GM12878 (cell line): ENCODE measurements at regions not wholly inside any gene's neighbourhood (a gene's known extent, or its start where the extent isn't known, plus 50 kb on each side); places are given as distances from the start of the nearest gene placed in this dataset.

Source experiments
- ATAC-seq: fragments of 200-7000 bp; cut with Tn5 transposase; 3 replicates; pipeline ENCODE4 v1.9.1; 2020; ENCODE audit warnings: mild to moderate bottlenecking, moderate library complexity
- BruUV-seq: library from RNA; stranded (reverse); fragments of 400-500 nt; replicated peaks from 2 replicates; lab custom pipeline; 2021; lab: Mats Ljungman, UMichigan
- CTCF ChIA-PET: fragments of 300-600 bp; sonication (Branson Sonifier 250); formaldehyde crosslinking; extraction: SDS; loops from one replicate; lab custom pipeline; 2021; ENCODE audit warnings: inconsistent platforms; lab: Yijun Ruan, JAX
- POLR2A ChIA-PET: fragments of 350-600 bp; formaldehyde crosslinking; extraction: SDS; loops from one replicate; lab custom pipeline; 2021; ENCODE audit warnings: inconsistent platforms; lab: Charles Lee
- RAD21 ChIA-PET: fragments of 300-600 bp; sonication (Branson Sonifier 250); formaldehyde crosslinking; loops from one replicate; lab custom pipeline; 2023; ENCODE audit warnings: antibody characterized with exemption; ENCODE audit not compliant: unreplicated experiment; lab: Charles Lee
- SMC1A ChIA-PET: fragments of 300-600 bp; sonication (Branson Sonifier 250); formaldehyde crosslinking; loops from one replicate; lab custom pipeline; 2023; ENCODE audit not compliant: unreplicated experiment, uncharacterized antibody; lab: Charles Lee
- DNase-seq: peaks from one replicate; pipeline ENCODE4 v3.0.0-alpha.2; 2011; ENCODE audit warnings: low read depth, low spot score
- FAIRE-seq: peaks from 3 replicates; lab custom pipeline; 2011; peaks lifted over from hg19 to GRCh38; lab: Jason Lieb, UNC
- H2AFZ ChIP-seq: 2 replicates; pipeline ENCODE4 v1.6.0; 2011; ENCODE audit warnings: low read depth, low read length, control low read depth; ENCODE audit not compliant: control insufficient read depth
- H3K27ac ChIP-seq: 2 replicates; pipeline ENCODE4 v1.5.1; 2011; ENCODE audit warnings: control low read depth; ENCODE audit not compliant: control insufficient read depth, insufficient read depth
- H3K27me3 ChIP-seq, 2 experiments: replicated peaks in 1 of 2; 2 replicates each; pipeline versions ENCODE4 v1.6.0 to v1.6.1; 2011; ENCODE audit warnings: low read length in 1 of 2; ENCODE audit not compliant: control insufficient read depth in 2 of 2, insufficient read depth in 2 of 2
- H3K36me3 ChIP-seq, 2 experiments: 2 replicates each; pipeline ENCODE4 v1.5.1; 2011; ENCODE audit warnings: low read length in 1 of 2; ENCODE audit not compliant: control insufficient read depth in 2 of 2, insufficient read depth in 2 of 2
- H3K4me1 ChIP-seq: 2 replicates; pipeline ENCODE4 v1.6.1; 2011; ENCODE audit warnings: mild to moderate bottlenecking, low read length, moderate library complexity, mixed read lengths; ENCODE audit not compliant: control insufficient read depth, insufficient read depth
- H3K4me2 ChIP-seq: 2 replicates; pipeline ENCODE4 v1.6.0; 2011; ENCODE audit warnings: control low read depth; ENCODE audit not compliant: control insufficient read depth, insufficient read depth
- H3K4me3 ChIP-seq: fragments of 200-600 bp; sonication (generic); 2 replicates; pipeline ENCODE4 v1.5.1; 2016
- H3K79me2 ChIP-seq: 2 replicates; pipeline ENCODE4 v1.6.0; 2011; ENCODE audit warnings: low read length; ENCODE audit not compliant: control insufficient read depth, insufficient read depth
- H3K9ac ChIP-seq: 2 replicates; pipeline ENCODE4 v1.8.0; 2011; ENCODE audit warnings: low read length, control low read depth, mixed read lengths; ENCODE audit not compliant: control insufficient read depth, insufficient read depth
- H3K9me3 ChIP-seq: replicated peaks from 3 replicates; pipeline ENCODE4 v1.5.1; 2011; ENCODE audit warnings: mild to moderate bottlenecking, low read length; ENCODE audit not compliant: control insufficient read depth, insufficient read depth
- H4K20me1 ChIP-seq: 2 replicates; pipeline ENCODE4 v1.6.0; 2011; ENCODE audit not compliant: control insufficient read depth, insufficient read depth
- CHD1 ChIP-seq: IDR thresholded peaks from 2 replicates; pipeline ENCODE4 v1.6.1; 2012; ENCODE audit warnings: low read depth, low read length, improper control_type of control experiment
- CHD2 ChIP-seq: IDR thresholded peaks from 2 replicates; pipeline ENCODE4 v1.6.1; 2011; ENCODE audit warnings: low read depth, low read length, improper control_type of control experiment, borderline replicate concordance
- FOXK2 ChIP-seq: fragments of 450-650 bp; IDR thresholded peaks from 2 replicates; pipeline ENCODE4 v1.6.1; 2017; ENCODE audit warnings: mild to moderate bottlenecking, moderate library complexity
- IRF4 ChIP-seq: IDR thresholded peaks from 2 replicates; pipeline ENCODE4 v1.6.1; 2011; ENCODE audit warnings: low read depth, low read length
- KAT2A ChIP-seq: conservative IDR thresholded peaks from 2 replicates; pipeline ENCODE4 v1.6.1; 2011; ENCODE audit warnings: low read depth, low read length; ENCODE audit not compliant: control insufficient read depth
- KDM1A ChIP-seq: fragments of 200-600 bp; sonication (generic); IDR thresholded peaks from 2 replicates; pipeline ENCODE4 v1.6.1; 2016; ENCODE audit warnings: borderline replicate concordance
- MAX ChIP-seq: IDR thresholded peaks from 2 replicates; pipeline ENCODE4 v1.6.1; 2012; ENCODE audit warnings: low read depth, low read length, improper control_type of control experiment
- NR2C1 ChIP-seq: fragments of 450-650 bp; IDR thresholded peaks from 2 replicates; pipeline ENCODE4 v1.6.1; 2017; ENCODE audit warnings: antibody characterized with exemption, mild to moderate bottlenecking, moderate library complexity
- RAD51 ChIP-seq: fragments of 450-650 bp; IDR thresholded peaks from 2 replicates; pipeline ENCODE4 v1.6.1; 2016; ENCODE audit warnings: moderate library complexity, mild to moderate bottlenecking, inconsistent platforms
- REST ChIP-seq: IDR thresholded peaks from 2 replicates; pipeline ENCODE4 v1.6.1; 2012; ENCODE audit warnings: mild to moderate bottlenecking, low read depth, low read length
- SIX5 ChIP-seq: IDR thresholded peaks from 2 replicates; pipeline ENCODE4 v1.6.1; 2011; ENCODE audit warnings: mild to moderate bottlenecking, low read depth, low read length, moderate library complexity; ENCODE audit not compliant: severe bottlenecking
- TCF3 ChIP-seq: IDR thresholded peaks from 2 replicates; pipeline ENCODE4 v1.6.1; 2012; ENCODE audit warnings: low read depth, mild to moderate bottlenecking, low read length, borderline replicate concordance; ENCODE audit not compliant: insufficient read depth
- YBX1 ChIP-seq: fragments of 450-650 bp; IDR thresholded peaks from 2 replicates; pipeline ENCODE4 v1.6.1; 2016; ENCODE audit warnings: antibody characterized with exemption
- WGBS: methylation state at CpG from one replicate; pipeline ENCODE4 v1.1.6; 2016; ENCODE audit warnings: low lambda C conversion rate; ENCODE audit not compliant: insufficient replicate concordance, insufficient coverage; ENCODE audit errors: missing lambda C conversion rate; 5-methylcytosine and 5-hydroxymethylcytosine counted together
- in situ Hi-C: fragments of 300-500 bp; cut with MboI; formaldehyde crosslinking; loops from 9 replicates; pipeline ENCODE4 v1.14.3; 2018; ENCODE audit warnings: mixed read lengths
- intact Hi-C: fragments of 100-400 bp; cut with micrococcal nuclease; formaldehyde crosslinking; loops from one replicate; pipeline ENCODE4 v1.14.2; 2022; ENCODE audit not compliant: unreplicated experiment
- TF ChIP-seq, protein P1 (sequence below): IDR thresholded peaks from 2 replicates; pipeline ENCODE4 v1.6.1; 2011; ENCODE audit warnings: borderline replicate concordance, low read depth, mild to moderate bottlenecking, moderate library complexity, low read length; ENCODE audit not compliant: insufficient read depth, poor library complexity, severe bottlenecking
- TF ChIP-seq, protein P2 (sequence below): fragments of 450-650 bp; IDR thresholded peaks from 2 replicates; pipeline ENCODE4 v1.6.1; 2017; ENCODE audit warnings: borderline replicate concordance
- TF ChIP-seq, protein P3 (sequence below): fragments of 450-650 bp; formaldehyde crosslinking; IDR thresholded peaks from 2 replicates; pipeline ENCODE4 v1.4.0; 2020; ENCODE audit warnings: mild to moderate bottlenecking, moderate library complexity

DNA sequence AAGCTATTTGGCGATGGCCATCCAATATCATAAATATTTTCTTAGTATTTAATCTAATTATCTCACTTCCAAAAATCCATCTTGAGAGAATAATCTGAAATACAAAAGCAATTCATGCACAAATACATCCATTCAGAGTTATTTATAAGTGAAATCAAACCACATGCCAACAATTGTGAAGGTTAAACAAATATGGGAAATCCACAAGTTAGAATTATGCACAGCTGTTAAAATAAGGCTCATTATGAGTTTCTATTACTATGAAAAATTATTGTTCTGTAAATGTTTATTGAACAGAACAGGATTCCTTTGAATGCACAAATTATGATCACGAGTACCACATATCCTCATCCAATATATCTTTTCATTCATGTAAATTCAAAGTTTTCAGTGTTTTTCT lies 267.7 kb downstream of the PLOD2 start:
- Histone ChIP-seq H3K4me2 (no peak overlapping the region), H3K79me2 (no peaks in the 10 kb centered on the region), H3K9me3 (no peaks in the 10 kb centered on the region), H3K9ac (no peak overlapping the region), H3K4me3 (no peak overlapping the region), H4K20me1 (no peaks in the 10 kb centered on the region), H3K36me3 (no peaks in the 10 kb centered on the region), H2AFZ (no peak overlapping the region), H3K27me3 (no peaks in the 10 kb centered on the region), H3K27ac (no peak overlapping the region), H3K4me1 (no peaks in the 10 kb centered on the region)
- no peak for ATAC-seq
- DNase-seq = no peak
- SMC1A ChIA-PET = interaction anchor here (1.6 kb wide), 1 partner anchor 24 kb away, joined by 5 read pairs; no protein-coding TSS in a partner anchor
- intact Hi-C loops (no loop called here), in situ Hi-C loops (no loop called here)
- RAD21 ChIA-PET = no interaction called here
- POLR2A ChIA-PET = no interaction called here
- TF ChIP-seq, protein P1, sequence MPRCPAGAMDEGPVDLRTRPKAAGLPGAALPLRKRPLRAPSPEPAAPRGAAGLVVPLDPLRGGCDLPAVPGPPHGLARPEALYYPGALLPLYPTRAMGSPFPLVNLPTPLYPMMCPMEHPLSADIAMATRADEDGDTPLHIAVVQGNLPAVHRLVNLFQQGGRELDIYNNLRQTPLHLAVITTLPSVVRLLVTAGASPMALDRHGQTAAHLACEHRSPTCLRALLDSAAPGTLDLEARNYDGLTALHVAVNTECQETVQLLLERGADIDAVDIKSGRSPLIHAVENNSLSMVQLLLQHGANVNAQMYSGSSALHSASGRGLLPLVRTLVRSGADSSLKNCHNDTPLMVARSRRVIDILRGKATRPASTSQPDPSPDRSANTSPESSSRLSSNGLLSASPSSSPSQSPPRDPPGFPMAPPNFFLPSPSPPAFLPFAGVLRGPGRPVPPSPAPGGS = no peak
- TF ChIP-seq TCF3 = no peak
- no peak for TF ChIP-seq REST
- TF ChIP-seq, protein P2, sequence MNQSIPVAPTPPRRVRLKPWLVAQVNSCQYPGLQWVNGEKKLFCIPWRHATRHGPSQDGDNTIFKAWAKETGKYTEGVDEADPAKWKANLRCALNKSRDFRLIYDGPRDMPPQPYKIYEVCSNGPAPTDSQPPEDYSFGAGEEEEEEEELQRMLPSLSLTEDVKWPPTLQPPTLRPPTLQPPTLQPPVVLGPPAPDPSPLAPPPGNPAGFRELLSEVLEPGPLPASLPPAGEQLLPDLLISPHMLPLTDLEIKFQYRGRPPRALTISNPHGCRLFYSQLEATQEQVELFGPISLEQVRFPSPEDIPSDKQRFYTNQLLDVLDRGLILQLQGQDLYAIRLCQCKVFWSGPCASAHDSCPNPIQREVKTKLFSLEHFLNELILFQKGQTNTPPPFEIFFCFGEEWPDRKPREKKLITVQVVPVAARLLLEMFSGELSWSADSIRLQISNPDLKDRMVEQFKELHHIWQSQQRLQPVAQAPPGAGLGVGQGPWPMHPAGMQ = no peak
- TF ChIP-seq NR2C1 = no peak
- TF ChIP-seq IRF4 = no peak
- TF ChIP-seq KDM1A = no peak
- no peak for TF ChIP-seq KAT2A
- TF ChIP-seq CHD2 = no peak
- TF ChIP-seq, protein P3, sequence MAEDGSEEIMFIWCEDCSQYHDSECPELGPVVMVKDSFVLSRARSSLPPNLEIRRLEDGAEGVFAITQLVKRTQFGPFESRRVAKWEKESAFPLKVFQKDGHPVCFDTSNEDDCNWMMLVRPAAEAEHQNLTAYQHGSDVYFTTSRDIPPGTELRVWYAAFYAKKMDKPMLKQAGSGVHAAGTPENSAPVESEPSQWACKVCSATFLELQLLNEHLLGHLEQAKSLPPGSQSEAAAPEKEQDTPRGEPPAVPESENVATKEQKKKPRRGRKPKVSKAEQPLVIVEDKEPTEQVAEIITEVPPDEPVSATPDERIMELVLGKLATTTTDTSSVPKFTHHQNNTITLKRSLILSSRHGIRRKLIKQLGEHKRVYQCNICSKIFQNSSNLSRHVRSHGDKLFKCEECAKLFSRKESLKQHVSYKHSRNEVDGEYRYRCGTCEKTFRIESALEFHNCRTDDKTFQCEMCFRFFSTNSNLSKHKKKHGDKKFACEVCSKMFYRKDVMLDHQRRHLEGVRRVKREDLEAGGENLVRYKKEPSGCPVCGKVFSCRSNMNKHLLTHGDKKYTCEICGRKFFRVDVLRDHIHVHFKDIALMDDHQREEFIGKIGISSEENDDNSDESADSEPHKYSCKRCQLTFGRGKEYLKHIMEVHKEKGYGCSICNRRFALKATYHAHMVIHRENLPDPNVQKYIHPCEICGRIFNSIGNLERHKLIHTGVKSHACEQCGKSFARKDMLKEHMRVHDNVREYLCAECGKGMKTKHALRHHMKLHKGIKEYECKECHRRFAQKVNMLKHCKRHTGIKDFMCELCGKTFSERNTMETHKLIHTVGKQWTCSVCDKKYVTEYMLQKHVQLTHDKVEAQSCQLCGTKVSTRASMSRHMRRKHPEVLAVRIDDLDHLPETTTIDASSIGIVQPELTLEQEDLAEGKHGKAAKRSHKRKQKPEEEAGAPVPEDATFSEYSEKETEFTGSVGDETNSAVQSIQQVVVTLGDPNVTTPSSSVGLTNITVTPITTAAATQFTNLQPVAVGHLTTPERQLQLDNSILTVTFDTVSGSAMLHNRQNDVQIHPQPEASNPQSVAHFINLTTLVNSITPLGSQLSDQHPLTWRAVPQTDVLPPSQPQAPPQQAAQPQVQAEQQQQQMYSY (CRISPR knock-in tag) = no peak
- no peak for TF ChIP-seq FOXK2
- no peak for TF ChIP-seq SIX5
- no peak for TF ChIP-seq MAX
- TF ChIP-seq RAD51 = no peak
- no peak for TF ChIP-seq YBX1
- no peak for TF ChIP-seq CHD1
- no peak for FAIRE-seq
- CTCF ChIA-PET = no interaction called here
- 19% methylated on average over 2 of the region's 2 CpGs for WGBS
- BruUV-seq = no TSS peak
